ENCODE measurements at regions not wholly inside any gene's neighbourhood (a gene's known extent, or its start where the extent isn't known, plus 50 kb on each side); places are given as distances from the start of the nearest gene placed in this dataset.
"Not testable (repeated sequence)": the region's sequence is repeated elsewhere in the genome, so short reads cannot be mapped to it uniquely, and the experiment has no call there.

- no peak for DNase-seq
Measured at GRCh38 chr2:204145791-204146190, 209.2 kb downstream of the ICOS start.

GRCh38 chr2:204147040-204147439 is 210.5 kb downstream of the ICOS start:
- not testable (repeated sequence) for DNase-seq

GRCh38 chr2:204150721-204151120 is 214.2 kb downstream of the ICOS start:
- DNase-seq, result no peak

GRCh38 chr2:204152616-204153015 is 216.1 kb downstream of the ICOS start:
- no peak for DNase-seq

GRCh38 chr2:204154863-204155262 is 218.3 kb downstream of the ICOS start:
- no peak for DNase-seq

- DNase-seq, result no peak
Measured at GRCh38 chr2:204156456-204156855, 219.9 kb downstream of the ICOS start.

- no peak for DNase-seq
Measured at GRCh38 chr2:204157684-204158083, 221.1 kb downstream of the ICOS start.

- no peak for DNase-seq
Measured at GRCh38 chr2:204159526-204159925, 223.0 kb downstream of the ICOS start.

GRCh38 chr2:204160989-204161388 is 224.4 kb downstream of the ICOS start:
- no peak for DNase-seq

- DNase-seq, result no peak
Measured at GRCh38 chr2:204161886-204162285, 225.3 kb downstream of the ICOS start.

GRCh38 chr2:204166961-204167360 is 230.4 kb downstream of the ICOS start:
- DNase-seq, result no peak

GRCh38 chr2:204167670-204168069 is 231.1 kb downstream of the ICOS start:
- DNase-seq, result not testable (repeated sequence)

GRCh38 chr2:204170411-204170810 is 233.8 kb downstream of the ICOS start:
- DNase-seq, result no peak

GRCh38 chr2:204171432-204172144 is 235.0 kb downstream of the ICOS start:
- DNase-seq, result no peak

- DNase-seq, result no peak
Measured at GRCh38 chr2:204172145-204172600, 235.6 kb downstream of the ICOS start.

GRCh38 chr2:204174034-204174433 is 237.5 kb downstream of the ICOS start:
- DNase-seq, result no peak

- DNase-seq, result no peak
Measured at GRCh38 chr2:204175552-204176271, 239.1 kb downstream of the ICOS start.

- DNase-seq, result no peak
Measured at GRCh38 chr2:204176306-204176705, 239.7 kb downstream of the ICOS start.

GRCh38 chr2:204177251-204177976 is 240.9 kb downstream of the ICOS start:
- no peak for DNase-seq

GRCh38 chr2:204177977-204178522 is 241.5 kb downstream of the ICOS start:
- DNase-seq, result no peak

GRCh38 chr2:204180649-204181048 is 244.1 kb downstream of the ICOS start:
- no peak for DNase-seq

- DNase-seq, result no peak
Measured at GRCh38 chr2:204183608-204184007, 247.0 kb downstream of the ICOS start.

- no peak for DNase-seq
Measured at GRCh38 chr2:204184226-204184625, 247.7 kb downstream of the ICOS start.

Measured in hippocampal formation (tissue), 2 donors.